ENCODE measurements at regions not wholly inside any gene's neighbourhood (a gene's known extent, or its start where the extent isn't known, plus 50 kb on each side); places are given as distances from the start of the nearest gene placed in this dataset.
A peak's percentile ranks its signal among the peaks of the same experiment; 100 is the strongest.

DNA sequence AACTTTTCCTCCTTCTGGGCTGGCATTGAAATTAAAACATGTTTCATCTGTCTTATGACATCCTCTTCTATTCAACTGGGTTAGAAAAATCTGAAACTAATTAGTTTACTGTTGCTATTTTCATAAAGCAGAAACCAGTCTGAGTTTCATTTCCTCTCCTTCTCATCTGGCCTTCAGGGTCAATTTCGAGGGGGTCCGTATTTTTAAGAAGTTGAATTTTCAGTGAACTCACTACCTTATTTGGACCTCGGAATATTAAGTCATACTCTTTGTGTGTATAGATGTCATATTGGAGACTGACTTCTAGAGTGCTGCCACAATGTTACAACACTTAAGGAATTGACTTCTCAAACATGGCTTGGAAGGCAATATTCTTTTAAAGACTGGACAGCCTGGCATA, 485.9 kb downstream of the SQOR start:
- no peak for DNase-seq

- no peak for DNase-seq
Measured at GRCh38 chr15:46121441-46121840, 486.6 kb downstream of the SQOR start.

DNA sequence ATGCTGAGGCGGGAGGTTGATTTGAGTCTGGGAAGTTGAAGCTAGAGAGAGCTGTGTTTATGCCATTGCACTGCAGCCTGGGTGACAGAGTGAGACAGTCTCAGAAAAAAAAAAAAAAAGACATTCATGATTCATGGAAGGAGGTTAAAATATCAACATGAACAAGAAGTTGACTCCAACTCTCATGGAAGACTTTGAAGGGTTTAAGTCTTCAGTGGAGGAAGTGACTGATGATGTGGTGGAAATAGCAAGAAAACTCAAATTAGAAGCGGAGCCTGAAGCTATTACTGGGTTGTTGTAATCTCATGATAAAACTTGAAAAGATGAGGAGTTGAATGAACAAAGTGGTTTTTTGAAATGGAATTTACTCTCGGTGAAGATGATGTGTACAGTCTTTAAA, 491.8 kb downstream of the SQOR start:
- no peak for DNase-seq

- DNase-seq: no peak
Measured at GRCh38 chr15:46127361-46127874, 492.6 kb downstream of the SQOR start.

- no peak for DNase-seq
Measured at GRCh38 chr15:46129145-46129544, 494.3 kb downstream of the SQOR start.

- no peak for DNase-seq
Measured at GRCh38 chr15:46131876-46132275, 497.0 kb downstream of the SQOR start.

DNA sequence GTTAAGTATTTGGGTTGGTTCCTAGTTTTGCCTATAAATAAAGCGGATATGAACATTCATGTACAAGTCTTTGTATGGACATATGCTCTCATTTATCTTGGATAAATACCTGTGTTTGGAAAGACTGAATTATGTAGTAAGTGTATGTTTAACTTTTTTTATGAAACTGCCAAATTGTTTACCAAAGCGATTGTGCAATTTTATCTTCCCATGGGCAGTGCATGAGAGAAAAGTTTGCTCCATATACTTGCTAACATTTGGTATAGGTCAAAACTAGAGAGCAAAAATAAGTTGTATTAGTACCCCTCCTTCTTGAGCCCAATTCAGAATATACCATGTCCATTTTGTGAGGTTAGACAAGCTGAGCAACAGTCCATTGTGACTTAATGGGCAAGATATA, 502.6 kb downstream of the SQOR start:
- no peak for DNase-seq

DNA sequence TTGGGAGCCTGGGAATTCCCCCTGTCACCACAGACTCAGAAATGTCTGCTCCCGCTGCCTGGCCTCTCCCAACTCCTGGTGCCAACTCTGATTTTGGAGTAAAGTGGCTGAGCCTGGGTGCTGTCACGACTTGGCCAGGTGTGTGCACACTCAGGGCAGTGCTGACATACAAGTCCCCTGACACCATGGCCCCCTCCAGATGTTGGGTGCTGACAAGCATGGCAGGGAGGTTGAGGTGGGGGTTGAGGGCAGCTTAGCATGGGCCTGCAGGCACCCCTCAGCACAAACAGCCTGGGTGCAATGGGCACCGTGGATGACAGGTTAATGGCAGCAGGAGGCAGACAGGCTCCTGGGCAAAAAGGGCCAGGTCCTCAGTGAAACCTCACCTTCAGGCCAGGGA, 511.2 kb downstream of the SQOR start:
- no peak for DNase-seq

DNA sequence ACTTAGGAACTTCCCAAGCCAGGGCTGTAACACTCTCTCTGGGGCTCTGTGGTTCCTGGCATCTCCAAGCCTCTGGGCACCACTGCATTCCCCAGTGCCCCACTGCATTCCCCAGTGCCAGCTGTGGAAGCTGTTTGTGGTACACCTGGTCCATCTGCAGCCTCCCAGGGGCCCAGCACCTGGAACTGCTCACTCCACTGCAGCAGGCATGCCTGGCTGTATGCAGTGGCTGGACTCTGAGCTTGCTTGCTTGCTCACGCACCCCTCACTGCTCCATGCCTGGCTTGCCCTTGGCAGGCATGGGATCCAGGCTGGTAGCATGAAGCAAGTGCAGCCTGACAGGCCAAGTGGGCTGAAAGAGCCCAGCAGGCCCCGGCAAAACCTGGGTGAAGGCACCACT, 512.1 kb downstream of the SQOR start:
- DNase-seq: no peak

- no peak for DNase-seq
Measured at GRCh38 chr15:46151786-46152185, 517.0 kb downstream of the SQOR start.

- DNase-seq: no peak
Measured at GRCh38 chr15:46166750-46167149, 531.9 kb downstream of the SQOR start.

GRCh38 chr15:46170326-46170725, 535.5 kb downstream of the SQOR start:
- DNase-seq: no peak

GRCh38 chr15:46174122-46174521, 539.3 kb downstream of the SQOR start:
- no peak for DNase-seq

GRCh38 chr15:46177219-46177618, 542.4 kb downstream of the SQOR start:
- DNase-seq: no peak

GRCh38 chr15:46178138-46178537, 543.3 kb downstream of the SQOR start:
- no peak for DNase-seq

- no peak for DNase-seq
Measured at GRCh38 chr15:46207341-46207740, 572.5 kb downstream of the SQOR start.

DNA sequence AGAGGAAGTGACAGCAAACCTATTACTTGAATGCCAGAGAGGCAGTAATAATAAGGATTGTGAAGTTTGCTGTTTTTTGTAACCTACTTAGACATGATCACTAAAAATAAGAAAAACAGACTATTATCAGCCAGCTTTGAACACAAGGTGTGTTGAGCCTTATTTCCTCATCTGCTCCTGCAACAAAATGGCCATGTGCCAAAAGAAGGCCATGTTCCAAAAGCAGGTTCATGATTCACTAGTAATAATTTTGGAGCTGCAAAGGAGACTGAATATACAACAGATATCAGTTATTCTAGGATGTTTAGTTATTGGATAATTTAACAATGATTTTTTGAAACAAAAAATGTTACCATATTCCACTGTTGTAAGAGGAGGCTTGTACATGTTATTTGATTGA, 578.7 kb downstream of the SQOR start:
- no peak for DNase-seq

DNA sequence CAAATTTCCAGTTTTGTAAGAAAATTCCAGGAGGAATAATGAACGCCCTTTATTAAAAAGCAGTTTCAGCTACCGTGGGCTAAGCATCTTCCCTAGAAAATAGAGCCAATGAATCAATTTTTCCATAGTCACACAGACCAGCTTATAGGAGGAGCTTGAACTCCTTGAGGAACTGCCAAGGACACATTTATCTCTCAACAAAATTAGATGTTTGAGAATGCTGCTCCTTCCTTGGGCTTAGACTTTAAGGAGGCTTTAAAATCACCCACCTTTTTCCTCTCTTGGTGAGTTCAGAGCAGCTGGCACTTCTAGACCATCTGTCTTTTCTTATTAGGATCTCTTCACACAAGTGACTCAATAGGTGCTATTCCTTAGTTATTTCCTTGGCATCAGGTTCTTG, 588.0 kb downstream of the SQOR start:
- DNase-seq: no peak

DNA sequence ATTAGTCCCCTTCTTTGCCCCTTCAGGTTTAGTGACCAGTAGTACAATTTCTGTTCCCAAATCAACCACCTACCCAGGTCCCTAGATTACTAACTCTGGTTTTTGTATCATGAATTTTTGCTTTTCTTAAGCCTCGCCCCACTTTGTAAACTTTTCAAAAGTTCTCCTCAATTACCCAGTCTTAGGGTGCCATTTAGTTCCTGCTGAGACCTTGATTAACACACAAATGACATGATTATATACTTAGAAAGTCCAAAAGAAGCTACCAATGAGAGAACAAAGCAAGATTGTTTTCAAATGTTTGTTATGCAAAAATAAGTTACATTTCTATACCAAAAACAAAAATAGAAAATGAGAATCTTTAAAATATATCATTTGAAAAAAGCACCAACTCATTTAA, 594.4 kb downstream of the SQOR start:
- DNase-seq: no peak

DNA sequence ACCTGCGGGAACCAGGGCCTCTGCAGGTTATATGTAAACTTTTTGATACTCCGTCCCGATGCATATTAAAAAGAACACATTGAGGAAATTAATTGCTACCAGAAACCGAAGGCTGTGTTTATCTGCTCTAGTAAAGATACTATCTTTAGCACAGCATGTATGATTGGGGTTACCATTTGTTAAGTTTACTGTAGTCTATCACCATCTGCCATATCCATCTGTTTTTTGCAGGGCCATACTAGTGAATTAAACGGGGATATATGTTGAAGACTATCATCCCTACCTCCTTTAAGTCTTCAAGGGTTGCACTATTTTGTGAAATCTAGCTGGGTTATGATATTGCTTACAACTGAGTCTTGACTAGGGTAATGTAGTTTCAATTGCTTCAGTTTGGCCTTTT, 597.0 kb downstream of the SQOR start:
- no peak for DNase-seq

DNA sequence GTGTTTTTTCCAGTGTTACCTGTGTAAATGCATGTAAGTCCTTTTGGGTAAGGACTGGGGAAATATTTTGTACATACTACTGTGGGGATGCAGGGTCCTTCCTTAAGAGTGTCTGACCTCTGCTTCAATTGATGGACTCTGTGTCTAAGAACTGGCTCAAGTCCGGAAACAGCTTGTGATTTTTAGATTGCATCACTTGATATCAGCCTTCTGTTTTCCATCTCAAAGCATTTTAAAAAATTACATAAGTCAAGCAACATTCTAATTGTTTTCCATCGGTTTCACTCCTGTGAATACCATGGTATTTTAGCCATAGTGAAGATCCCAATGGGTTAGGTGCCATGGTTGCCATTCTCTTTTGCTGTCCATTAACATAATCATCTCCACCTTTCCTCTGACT, 597.6 kb downstream of the SQOR start:
- no peak for DNase-seq

DNA sequence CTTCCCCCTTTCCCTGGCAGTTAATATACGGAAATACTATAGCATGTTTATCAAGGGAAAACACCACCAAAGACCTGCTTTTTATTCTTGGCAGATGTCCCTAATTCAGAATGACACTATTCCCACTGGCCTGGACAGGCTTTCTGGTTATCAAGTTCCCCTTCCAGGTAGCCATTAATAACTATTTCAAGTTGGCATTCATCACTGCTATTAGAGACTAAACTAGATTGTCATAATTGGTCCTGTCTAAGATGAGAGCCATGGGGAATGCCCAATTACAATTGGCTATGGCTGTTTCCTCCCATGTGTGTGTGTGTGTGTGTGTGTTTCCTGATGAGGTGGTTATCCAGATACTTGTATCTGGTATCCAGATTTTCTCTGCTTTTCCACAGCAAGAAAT, 608.1 kb downstream of the SQOR start:
- DNase-seq: no peak

DNA sequence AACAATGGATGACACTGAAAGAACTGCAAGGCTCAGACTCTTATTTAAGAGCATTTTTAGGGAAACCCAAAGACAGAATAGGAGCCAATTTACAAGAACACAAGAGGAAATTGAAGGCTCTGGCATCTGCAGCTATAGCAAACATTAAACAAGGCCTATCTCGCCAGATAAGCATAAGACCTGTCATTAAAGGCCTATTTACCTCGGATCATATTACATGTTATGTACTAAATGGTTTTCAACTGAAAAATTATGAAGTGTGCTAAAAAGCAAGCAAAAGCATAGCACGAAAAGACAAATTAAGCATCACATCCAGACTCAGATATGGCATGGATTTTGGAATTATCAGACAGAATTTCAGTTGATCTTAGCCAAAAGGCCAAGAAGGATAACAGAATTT, 617.1 kb downstream of the SQOR start:
- DNase-seq: peak; percentile 87

GRCh38 chr15:46258056-46258455, 623.2 kb downstream of the SQOR start:
- no peak for DNase-seq

GRCh38 chr15:46260937-46261336, 626.1 kb downstream of the SQOR start:
- no peak for DNase-seq

Data from COR-L47 (cell line).